T47D (cell line): ENCODE measurements at regions not wholly inside any gene's neighbourhood (a gene's known extent, or its start where the extent isn't known, plus 50 kb on each side); places are given as distances from the start of the nearest gene placed in this dataset.
"Not testable (repeated sequence)": the region's sequence is repeated elsewhere in the genome, so short reads cannot be mapped to it uniquely, and the experiment has no call there.

Experiments
- DNase-seq, 2 experiments: peaks; one replicate each; pipeline versions ENCODE4 v3.0.0 to v3.0.0-alpha.2; 2011 to 2012; ENCODE audit warnings: low read depth in 1 of 2, low spot score in 1 of 2
- JUND ChIP-seq: IDR thresholded peaks from 2 replicates; pipeline ENCODE4 v1.6.1; 2012; ENCODE audit warnings: low read depth
- in situ Hi-C: cut with HindIII; loops from 2 replicates; pipeline ENCODE4 v1.10.0; 2016; ENCODE audit warnings: low sequenced_read_pairs, low pct_unique_long_range_greater_than_20kb

GRCh38 chr22:34800260-34800980 lies 265.5 kb upstream of the ISX start:
- TF ChIP-seq JUND = no peak
- in situ Hi-C loops = no loop called here
- no peak for DNase-seq

GRCh38 chr22:34801221-34801620 lies 264.7 kb upstream of the ISX start:
- in situ Hi-C loops = no loop called here
- no peak for TF ChIP-seq JUND
- no peak for DNase-seq

DNA sequence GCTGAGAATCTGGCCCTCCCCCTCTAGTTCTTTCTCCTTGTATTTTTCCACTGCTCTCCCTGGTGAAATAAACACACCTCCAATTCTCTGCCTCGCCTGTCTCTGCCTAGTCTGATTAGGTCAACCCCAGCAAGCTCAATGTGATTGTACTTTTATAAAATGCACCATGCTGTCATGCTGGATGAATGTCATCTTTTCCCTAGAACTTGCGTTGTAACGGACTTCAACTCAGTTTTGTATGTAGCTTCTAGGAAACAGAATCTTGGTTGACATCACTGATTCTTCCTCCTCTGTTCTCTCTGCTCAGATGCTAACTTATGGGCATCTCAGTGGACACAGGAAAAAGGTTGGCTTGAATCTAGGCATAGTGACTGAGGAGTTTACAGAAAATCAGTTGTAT lies 261.9 kb upstream of the ISX start:
- TF ChIP-seq JUND = no peak
- in situ Hi-C loops = no loop called here
- DNase-seq = no peak

- in situ Hi-C loops = no loop called here
- DNase-seq = no peak
- TF ChIP-seq JUND = no peak
These were observed 261.4 kb upstream of the ISX start for GRCh38 chr22:34804604-34805003.

- no peak for DNase-seq
- in situ Hi-C loops = no loop called here
- no peak for TF ChIP-seq JUND
These were observed 260.2 kb upstream of the ISX start for GRCh38 chr22:34805771-34806170.

DNA sequence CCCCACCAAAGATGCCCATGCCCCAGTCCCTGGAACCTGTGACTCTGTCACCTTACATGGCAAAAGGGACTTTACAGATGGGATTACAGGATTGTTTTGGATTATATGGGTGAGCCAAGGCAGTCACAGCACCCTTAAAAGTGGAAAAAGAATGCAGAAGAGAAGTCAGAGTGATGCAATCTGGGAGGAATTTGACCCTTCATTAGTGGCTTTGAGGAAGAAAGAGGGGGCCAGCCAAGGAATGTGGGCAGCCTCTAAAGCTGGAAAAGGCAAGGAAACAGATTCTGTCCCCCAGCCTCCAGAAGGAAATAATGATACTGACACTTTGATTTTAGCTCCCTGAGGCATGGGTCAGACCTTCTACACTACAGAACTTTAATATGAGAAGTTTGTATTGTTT lies 257.3 kb upstream of the ISX start:
- in situ Hi-C loops = no loop called here
- no peak for DNase-seq
- TF ChIP-seq JUND = no peak

- TF ChIP-seq JUND = no peak
- no peak for DNase-seq
- in situ Hi-C loops = no loop called here
These were observed 253.3 kb upstream of the ISX start for GRCh38 chr22:34812631-34813030.

DNA sequence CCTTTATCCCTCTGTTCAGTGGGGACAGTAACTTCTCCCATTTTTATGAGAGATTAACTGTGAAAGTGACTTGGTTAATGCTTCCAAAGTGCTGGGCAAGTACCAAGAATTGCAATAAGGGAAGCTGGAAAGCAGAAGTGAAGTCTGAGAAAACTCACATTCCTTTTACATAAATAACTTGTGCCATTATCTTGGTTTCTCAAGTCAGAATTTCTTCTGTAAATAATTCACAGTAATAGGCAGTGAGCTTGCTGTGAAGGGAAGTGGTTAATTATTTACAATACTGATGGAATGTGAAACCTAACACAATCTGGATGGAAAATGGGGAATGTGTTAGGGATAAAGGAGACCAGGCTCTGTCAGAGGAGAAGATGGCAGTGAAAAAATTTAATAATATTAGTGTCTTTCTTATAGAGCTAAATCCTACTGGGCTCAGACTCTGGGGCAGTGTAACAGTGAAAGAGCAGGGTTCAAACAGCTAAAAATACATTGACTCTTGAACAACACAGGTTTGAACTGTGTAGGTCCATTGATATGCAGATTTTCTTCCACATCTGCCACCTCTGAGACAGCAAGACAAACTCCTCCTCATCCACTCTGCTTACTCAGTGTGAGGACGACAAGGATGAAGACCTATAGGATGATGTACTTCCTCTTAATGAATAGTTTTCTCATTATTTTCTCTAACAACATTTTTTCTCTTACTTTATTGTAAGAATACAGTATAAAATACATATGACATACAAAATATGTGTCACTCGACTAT lies 251.5 kb upstream of the ISX start:
- no peak for TF ChIP-seq JUND
- in situ Hi-C loops = no loop called here
- DNase-seq = no peak

DNA sequence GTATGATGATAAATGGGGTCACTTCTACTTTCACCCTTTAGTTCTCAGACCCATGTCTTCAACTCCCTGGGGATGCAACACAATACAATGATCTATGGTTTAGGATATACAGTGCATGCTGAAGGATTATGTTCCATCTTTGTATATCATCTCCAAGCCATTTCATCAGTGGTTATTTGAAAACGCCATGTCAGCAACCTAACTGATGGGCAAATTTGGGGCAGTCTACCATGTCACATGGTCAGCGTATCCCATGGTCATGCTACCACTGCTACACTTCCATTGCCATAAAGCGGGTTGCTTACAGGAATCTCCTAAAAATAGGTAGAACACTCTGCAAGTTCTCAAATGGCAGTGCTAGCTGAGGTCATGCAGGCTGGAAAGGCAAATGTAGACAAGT lies 236.5 kb upstream of the ISX start:
- in situ Hi-C loops = no loop called here
- DNase-seq = no peak
- no peak for TF ChIP-seq JUND

DNA sequence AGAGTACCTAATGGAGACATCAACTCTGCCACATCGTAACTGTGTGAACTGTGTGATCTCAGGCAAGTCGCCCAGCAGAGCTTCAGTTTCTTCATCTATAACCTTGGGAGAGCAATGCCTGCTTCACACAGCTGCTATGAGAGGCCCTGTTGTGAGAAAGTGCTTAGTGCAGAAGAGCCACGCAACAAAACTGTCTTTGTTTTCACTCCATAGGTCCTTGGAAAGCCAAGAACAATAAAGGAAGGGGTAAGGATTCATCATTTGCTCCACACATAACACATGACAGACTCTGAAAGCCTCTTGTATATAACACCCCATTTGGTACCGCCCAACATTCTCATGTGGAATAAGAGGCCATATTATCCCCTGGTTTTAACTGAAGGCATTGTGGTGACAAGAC lies 231.9 kb upstream of the ISX start:
- DNase-seq = no peak
- in situ Hi-C loops = no loop called here
- no peak for TF ChIP-seq JUND

DNA sequence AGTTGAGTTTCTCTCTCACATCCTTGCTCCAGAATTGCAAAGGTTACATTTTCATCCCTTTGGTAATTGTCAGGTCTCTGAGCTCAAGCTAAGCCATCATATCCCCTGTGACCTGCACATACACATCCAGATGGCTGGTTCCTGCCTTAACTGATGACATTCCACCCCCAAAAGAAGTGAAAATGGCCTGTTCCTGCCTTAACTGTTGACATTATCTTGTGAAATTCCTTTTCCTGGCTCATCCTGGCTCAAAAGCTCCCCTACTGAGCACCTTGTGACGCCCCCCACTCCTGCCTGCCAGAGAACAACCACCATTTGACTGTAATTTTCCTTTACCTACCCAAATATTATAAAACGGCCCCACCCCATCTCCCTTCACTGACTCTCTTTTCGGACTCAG lies 231.4 kb upstream of the ISX start:
- DNase-seq, in situ Hi-C loops: not testable (repeated sequence)

DNA sequence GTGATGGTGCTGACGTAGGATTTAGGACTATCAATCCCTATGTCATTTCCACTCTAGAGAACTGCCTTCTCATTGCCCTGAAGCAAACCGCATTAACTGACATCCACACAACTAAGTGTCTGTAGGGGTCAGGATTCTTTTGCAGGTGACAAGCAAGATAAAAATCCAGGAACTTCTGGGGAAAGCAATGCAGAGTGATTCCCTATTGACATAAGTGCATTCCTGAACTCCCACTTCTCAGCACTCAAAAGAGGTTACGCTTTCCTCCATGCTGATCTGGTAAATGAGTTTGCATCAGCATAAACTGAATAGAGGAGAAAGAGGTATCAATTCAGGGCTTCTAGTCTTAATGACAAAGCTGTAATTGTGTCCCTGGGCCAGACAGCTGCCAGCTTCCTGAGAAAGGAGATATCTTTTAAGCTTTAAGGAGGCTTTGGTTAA lies 224.6 kb upstream of the ISX start:
- no peak for DNase-seq
- in situ Hi-C loops = no loop called here
- TF ChIP-seq JUND = no peak

- in situ Hi-C loops = no loop called here
- DNase-seq = no peak
- TF ChIP-seq JUND = no peak
These were observed 224.0 kb upstream of the ISX start for GRCh38 chr22:34841911-34842310.
